ENCODE measurements at regions not wholly inside any gene's neighbourhood (a gene's known extent, or its start where the extent isn't known, plus 50 kb on each side); places are given as distances from the start of the nearest gene placed in this dataset.

DNA sequence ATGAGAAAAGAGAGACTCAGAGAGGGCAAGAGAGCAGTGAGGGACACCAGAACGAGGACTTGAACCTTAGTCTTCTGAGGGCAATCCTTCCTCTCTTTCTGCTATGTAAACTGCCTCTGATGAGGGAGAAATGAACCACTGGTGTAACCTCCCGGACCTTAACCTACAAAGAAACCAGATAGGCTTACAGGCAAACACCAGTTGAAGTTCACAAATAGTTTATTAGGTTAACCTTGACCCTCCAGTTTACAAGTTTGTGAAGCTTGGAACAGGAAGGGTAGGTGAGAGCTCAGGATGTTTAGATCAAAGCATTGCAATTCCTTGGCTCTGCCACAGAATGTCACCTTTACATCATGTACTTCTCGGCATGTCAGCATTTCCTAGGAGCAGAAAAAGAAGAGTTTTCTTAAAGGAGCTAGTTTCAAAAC, 486.4 kb upstream of the SPRED2 start (continued):
- TF ChIP-seq ZNF737 (CRISPR knock-in tag; IDR thresholded peaks at IDR 0.05; ENCODE audit: borderline replicate concordance) (no peak), ZNF251 (CRISPR knock-in tag; IDR thresholded peaks at IDR 0.05) (no peak), CC2D1A (CRISPR knock-in tag; IDR thresholded peaks at IDR 0.05) (no peak), HHEX (CRISPR knock-in tag; IDR thresholded peaks at IDR 0.05) (peak; percentile 66; the same call in 1 of the 2 replicates), PBX2 (CRISPR knock-in tag; IDR thresholded peaks at IDR 0.05) (no peak), ZHX1 (CRISPR knock-in tag; IDR thresholded peaks at IDR 0.05; ENCODE audit: low read depth) (no peak), MATR3 (CRISPR knock-in tag; IDR thresholded peaks at IDR 0.05) (no peak), KDM5B (CRISPR knock-in tag; IDR thresholded peaks at IDR 0.05; ENCODE audit: borderline replicate concordance) (no peak), HDAC1 (CRISPR knock-in tag; IDR thresholded peaks at IDR 0.05) (peak; percentile 80), PAX8 (CRISPR knock-in tag; IDR thresholded peaks at IDR 0.05; ENCODE audit: borderline replicate concordance) (no peak), ZNF383 (CRISPR knock-in tag; IDR thresholded peaks at IDR 0.05; ENCODE audit: borderline replicate concordance) (no peak), RBM39 (IDR thresholded peaks at IDR 0.05; ENCODE audit: low read depth, low read length, poor library complexity, severe bottlenecking) (no peak)
- TF ChIP-seq, protein P1, sequence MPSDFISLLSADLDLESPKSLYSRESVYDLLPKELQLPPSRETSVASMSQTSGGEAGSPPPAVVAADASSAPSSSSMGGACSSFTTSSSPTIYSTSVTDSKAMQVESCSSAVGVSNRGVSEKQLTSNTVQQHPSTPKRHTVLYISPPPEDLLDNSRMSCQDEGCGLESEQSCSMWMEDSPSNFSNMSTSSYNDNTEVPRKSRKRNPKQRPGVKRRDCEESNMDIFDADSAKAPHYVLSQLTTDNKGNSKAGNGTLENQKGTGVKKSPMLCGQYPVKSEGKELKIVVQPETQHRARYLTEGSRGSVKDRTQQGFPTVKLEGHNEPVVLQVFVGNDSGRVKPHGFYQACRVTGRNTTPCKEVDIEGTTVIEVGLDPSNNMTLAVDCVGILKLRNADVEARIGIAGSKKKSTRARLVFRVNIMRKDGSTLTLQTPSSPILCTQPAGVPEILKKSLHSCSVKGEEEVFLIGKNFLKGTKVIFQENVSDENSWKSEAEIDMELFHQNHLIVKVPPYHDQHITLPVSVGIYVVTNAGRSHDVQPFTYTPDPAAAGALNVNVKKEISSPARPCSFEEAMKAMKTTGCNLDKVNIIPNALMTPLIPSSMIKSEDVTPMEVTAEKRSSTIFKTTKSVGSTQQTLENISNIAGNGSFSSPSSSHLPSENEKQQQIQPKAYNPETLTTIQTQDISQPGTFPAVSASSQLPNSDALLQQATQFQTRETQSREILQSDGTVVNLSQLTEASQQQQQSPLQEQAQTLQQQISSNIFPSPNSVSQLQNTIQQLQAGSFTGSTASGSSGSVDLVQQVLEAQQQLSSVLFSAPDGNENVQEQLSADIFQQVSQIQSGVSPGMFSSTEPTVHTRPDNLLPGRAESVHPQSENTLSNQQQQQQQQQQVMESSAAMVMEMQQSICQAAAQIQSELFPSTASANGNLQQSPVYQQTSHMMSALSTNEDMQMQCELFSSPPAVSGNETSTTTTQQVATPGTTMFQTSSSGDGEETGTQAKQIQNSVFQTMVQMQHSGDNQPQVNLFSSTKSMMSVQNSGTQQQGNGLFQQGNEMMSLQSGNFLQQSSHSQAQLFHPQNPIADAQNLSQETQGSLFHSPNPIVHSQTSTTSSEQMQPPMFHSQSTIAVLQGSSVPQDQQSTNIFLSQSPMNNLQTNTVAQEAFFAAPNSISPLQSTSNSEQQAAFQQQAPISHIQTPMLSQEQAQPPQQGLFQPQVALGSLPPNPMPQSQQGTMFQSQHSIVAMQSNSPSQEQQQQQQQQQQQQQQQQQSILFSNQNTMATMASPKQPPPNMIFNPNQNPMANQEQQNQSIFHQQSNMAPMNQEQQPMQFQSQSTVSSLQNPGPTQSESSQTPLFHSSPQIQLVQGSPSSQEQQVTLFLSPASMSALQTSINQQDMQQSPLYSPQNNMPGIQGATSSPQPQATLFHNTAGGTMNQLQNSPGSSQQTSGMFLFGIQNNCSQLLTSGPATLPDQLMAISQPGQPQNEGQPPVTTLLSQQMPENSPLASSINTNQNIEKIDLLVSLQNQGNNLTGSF (CRISPR knock-in tag; IDR thresholded peaks at IDR 0.05): no peak
- TF ChIP-seq, protein P2, sequence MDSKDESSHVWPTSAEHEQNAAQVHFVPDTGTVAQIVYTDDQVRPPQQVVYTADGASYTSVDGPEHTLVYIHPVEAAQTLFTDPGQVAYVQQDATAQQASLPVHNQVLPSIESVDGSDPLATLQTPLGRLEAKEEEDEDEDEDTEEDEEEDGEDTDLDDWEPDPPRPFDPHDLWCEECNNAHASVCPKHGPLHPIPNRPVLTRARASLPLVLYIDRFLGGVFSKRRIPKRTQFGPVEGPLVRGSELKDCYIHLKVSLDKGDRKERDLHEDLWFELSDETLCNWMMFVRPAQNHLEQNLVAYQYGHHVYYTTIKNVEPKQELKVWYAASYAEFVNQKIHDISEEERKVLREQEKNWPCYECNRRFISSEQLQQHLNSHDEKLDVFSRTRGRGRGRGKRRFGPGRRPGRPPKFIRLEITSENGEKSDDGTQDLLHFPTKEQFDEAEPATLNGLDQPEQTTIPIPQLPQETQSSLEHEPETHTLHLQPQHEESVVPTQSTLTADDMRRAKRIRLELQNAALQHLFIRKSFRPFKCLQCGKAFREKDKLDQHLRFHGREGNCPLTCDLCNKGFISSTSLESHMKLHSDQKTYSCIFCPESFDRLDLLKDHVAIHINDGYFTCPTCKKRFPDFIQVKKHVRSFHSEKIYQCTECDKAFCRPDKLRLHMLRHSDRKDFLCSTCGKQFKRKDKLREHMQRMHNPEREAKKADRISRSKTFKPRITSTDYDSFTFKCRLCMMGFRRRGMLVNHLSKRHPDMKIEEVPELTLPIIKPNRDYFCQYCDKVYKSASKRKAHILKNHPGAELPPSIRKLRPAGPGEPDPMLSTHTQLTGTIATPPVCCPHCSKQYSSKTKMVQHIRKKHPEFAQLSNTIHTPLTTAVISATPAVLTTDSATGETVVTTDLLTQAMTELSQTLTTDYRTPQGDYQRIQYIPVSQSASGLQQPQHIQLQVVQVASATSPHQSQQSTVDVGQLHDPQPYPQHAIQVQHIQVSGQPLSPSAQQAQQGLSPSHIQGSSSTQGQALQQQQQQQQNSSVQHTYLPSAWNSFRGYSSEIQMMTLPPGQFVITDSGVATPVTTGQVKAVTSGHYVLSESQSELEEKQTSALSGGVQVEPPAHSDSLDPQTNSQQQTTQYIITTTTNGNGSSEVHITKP (CRISPR knock-in tag; IDR thresholded peaks at IDR 0.05; ENCODE audit: low read depth): no peak
- TF ChIP-seq, protein P3, sequence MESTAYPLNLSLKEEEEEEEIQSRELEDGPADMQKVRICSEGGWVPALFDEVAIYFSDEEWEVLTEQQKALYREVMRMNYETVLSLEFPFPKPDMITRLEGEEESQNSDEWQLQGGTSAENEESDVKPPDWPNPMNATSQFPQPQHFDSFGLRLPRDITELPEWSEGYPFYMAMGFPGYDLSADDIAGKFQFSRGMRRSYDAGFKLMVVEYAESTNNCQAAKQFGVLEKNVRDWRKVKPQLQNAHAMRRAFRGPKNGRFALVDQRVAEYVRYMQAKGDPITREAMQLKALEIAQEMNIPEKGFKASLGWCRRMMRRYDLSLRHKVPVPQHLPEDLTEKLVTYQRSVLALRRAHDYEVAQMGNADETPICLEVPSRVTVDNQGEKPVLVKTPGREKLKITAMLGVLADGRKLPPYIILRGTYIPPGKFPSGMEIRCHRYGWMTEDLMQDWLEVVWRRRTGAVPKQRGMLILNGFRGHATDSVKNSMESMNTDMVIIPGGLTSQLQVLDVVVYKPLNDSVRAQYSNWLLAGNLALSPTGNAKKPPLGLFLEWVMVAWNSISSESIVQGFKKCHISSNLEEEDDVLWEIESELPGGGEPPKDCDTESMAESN (CRISPR knock-in tag; conservative IDR thresholded peaks at IDR 0.05): no peak
